Neuronal stem cell (in vitro differentiated cells): ENCODE measurements at regions not wholly inside any gene's neighbourhood (a gene's known extent, or its start where the extent isn't known, plus 50 kb on each side); places are given as distances from the start of the nearest gene placed in this dataset.

ENCODE experiments used
- DNase-seq: peaks from one replicate; pipeline ENCODE4 v3.0.0-alpha.2; 2013; ENCODE audit warnings: low spot score
- H2AFZ ChIP-seq: one replicate; pipeline ENCODE4 v1.6.1; 2013; ENCODE audit warnings: mild to moderate bottlenecking, low read length, inconsistent platforms
- H2AK5ac ChIP-seq: 2 replicates; pipeline ENCODE4 v1.6.1; 2013; ENCODE audit warnings: low read depth, mild to moderate bottlenecking, inconsistent platforms, low read length, moderate library complexity, mixed read lengths
- H2BK120ac ChIP-seq: 2 replicates; pipeline ENCODE4 v1.6.1; 2013; ENCODE audit warnings: low read depth, mild to moderate bottlenecking, inconsistent platforms, low read length, moderate library complexity, mixed read lengths
- H2BK12ac ChIP-seq: one replicate; pipeline ENCODE4 v1.6.1; 2013; ENCODE audit warnings: low read length, inconsistent platforms
- H2BK15ac ChIP-seq: 2 replicates; pipeline ENCODE4 v1.6.1; 2013; ENCODE audit warnings: mild to moderate bottlenecking, low read length, inconsistent platforms, mixed read lengths
- H2BK5ac ChIP-seq: one replicate; pipeline ENCODE4 v1.6.1; 2013; ENCODE audit warnings: inconsistent platforms, mild to moderate bottlenecking, low read length, moderate library complexity
- H3K14ac ChIP-seq: one replicate; pipeline ENCODE4 v1.6.1; 2013; ENCODE audit warnings: low read length, inconsistent platforms
- H3K18ac ChIP-seq: 2 replicates; pipeline ENCODE4 v1.6.1; 2013; ENCODE audit warnings: low read length, inconsistent platforms
- H3K23ac ChIP-seq: 2 replicates; pipeline ENCODE4 v1.6.1; 2013; ENCODE audit warnings: low read depth, mild to moderate bottlenecking, mixed read lengths, low read length, inconsistent platforms; ENCODE audit not compliant: poor library complexity
- H3K27ac ChIP-seq: replicated peaks from 3 replicates; pipeline ENCODE4 v1.5.1; 2013; ENCODE audit warnings: low read length, inconsistent platforms
- H3K27me3 ChIP-seq, 3 experiments: 2 replicates each; pipeline ENCODE4 v1.6.1; 2013; ENCODE audit warnings: low read length in 3 of 3, mild to moderate bottlenecking in 2 of 3, inconsistent platforms in 1 of 3, low read depth in 1 of 3, mixed read lengths in 1 of 3, moderate library complexity in 1 of 3; ENCODE audit not compliant: control insufficient read depth in 3 of 3, insufficient read depth in 3 of 3
- H3K36me3 ChIP-seq, 2 donors: replicated peaks in 1 of 2; 2 replicates each; pipeline ENCODE4 v1.6.1; 2013; ENCODE audit warnings: low read length in 2 of 2; ENCODE audit not compliant: control insufficient read depth in 2 of 2, insufficient read depth in 2 of 2
- H3K4ac ChIP-seq: 2 replicates; pipeline ENCODE4 v1.6.1; 2013; ENCODE audit warnings: inconsistent platforms, mild to moderate bottlenecking, low read length, moderate library complexity
- H3K4me1 ChIP-seq, 2 donors: 1 replicate in 1 of 2; 2 replicates in 1 of 2; pipeline ENCODE4 v1.6.1; 2013; ENCODE audit warnings: low read length in 2 of 2, low read depth in 1 of 2; ENCODE audit not compliant: control insufficient read depth in 2 of 2, insufficient read depth in 1 of 2
- H3K4me2 ChIP-seq: one replicate; pipeline ENCODE4 v1.6.1; 2013; ENCODE audit warnings: mild to moderate bottlenecking, low read length, inconsistent platforms; ENCODE audit not compliant: insufficient read depth, poor library complexity, severe bottlenecking
- H3K4me3 ChIP-seq, 2 donors: 2 replicates each; pipeline ENCODE4 v1.5.1; 2013; ENCODE audit warnings: low read length in 2 of 2, mild to moderate bottlenecking in 2 of 2, inconsistent platforms in 1 of 2, moderate library complexity in 1 of 2
- H3K79me1 ChIP-seq: one replicate; pipeline ENCODE4 v1.6.1; 2013; ENCODE audit warnings: low read depth, mild to moderate bottlenecking, inconsistent platforms, low read length, moderate library complexity
- H3K9ac ChIP-seq: one replicate; pipeline ENCODE4 v1.6.1; 2013; ENCODE audit warnings: mild to moderate bottlenecking, low read depth, low read length, inconsistent platforms; ENCODE audit not compliant: poor library complexity
- H3K9me3 ChIP-seq, 2 donors: replicated peaks in 1 of 2; 2 replicates each; pipeline versions ENCODE3 to v1.6.1; 2013; ENCODE audit warnings: low read length in 2 of 2, mild to moderate bottlenecking in 2 of 2, inconsistent platforms in 1 of 2, low read depth in 1 of 2, mixed read lengths in 1 of 2, moderate library complexity in 1 of 2; ENCODE audit not compliant: control insufficient read depth in 2 of 2, insufficient read depth in 1 of 2
- H4K8ac ChIP-seq: one replicate; pipeline ENCODE4 v1.6.1; 2013; ENCODE audit warnings: low read depth, mild to moderate bottlenecking, inconsistent platforms, low read length, moderate library complexity
- H4K91ac ChIP-seq: one replicate; pipeline ENCODE4 v1.6.1; 2013; ENCODE audit warnings: low read length, low read depth, mild to moderate bottlenecking, inconsistent platforms; ENCODE audit not compliant: poor library complexity
- WGBS, 2 donors: extraction: QIAGEN DNeasy Blood & Tissue Kit; methylation state at CpG; one replicate each; pipeline ENCODE4 v1.1.7; 2013; ENCODE audit warnings: missing lambda C conversion rate in 2 of 2, mixed read lengths in 1 of 2; ENCODE audit not compliant: insufficient read length in 2 of 2, insufficient replicate concordance in 1 of 2; ENCODE audit errors: extremely low coverage in 2 of 2; 5-methylcytosine and 5-hydroxymethylcytosine counted together

DNA sequence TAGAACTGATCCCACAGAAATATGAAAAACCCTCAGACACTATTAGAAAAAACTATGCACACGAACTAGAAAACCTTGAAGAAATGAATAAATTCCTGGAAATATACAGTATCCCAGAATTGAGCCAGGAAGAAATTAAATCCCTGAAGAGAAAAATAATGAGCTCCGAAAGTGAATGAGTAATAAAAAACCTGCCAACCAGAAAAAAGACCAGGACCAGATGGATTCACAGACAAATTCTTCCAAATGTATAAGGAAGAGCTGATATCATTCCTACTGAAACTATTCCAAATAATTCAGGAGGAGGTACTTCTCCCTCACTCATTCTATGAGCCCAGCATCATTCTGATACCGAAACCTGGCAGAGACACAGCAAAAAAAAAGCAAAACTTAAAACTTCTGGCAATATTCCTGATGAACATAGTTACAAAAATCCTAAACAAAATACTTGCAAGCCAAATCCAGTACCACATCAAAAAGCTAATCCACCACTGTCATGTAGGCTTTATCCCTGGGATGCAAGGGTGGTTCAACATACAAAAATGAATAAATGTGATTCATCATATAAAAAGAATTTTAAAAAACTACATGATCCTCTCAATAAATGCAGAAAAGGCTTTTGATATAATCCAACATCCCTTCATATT lies 1397.6 kb upstream of the DDX18 start:
- H3K23ac ChIP-seq: no peak overlapping the region
- no peak overlapping the region for H2BK120ac ChIP-seq
- no CpG with 5 or more reads among the region's 3 CpGs for WGBS, 2 donors
- no peak for DNase-seq
- no peak overlapping the region for H4K8ac ChIP-seq
- no peak overlapping the region for H2BK12ac ChIP-seq
- no peaks in the 10 kb centered on the region for H3K79me1 ChIP-seq
- no peaks in the 10 kb centered on the region for H3K27me3 ChIP-seq
- no peak overlapping the region for H3K18ac ChIP-seq
- no peak overlapping the region for H3K4ac ChIP-seq
- no peaks in the 10 kb centered on the region for H3K36me3 ChIP-seq
- H3K14ac ChIP-seq: no peak overlapping the region
- H3K4me3 ChIP-seq: no peak overlapping the region
- H3K9ac ChIP-seq: no peak overlapping the region
- H4K91ac ChIP-seq: no peak overlapping the region
- H2AK5ac ChIP-seq: no peak overlapping the region
- no peak overlapping the region for H3K27ac ChIP-seq
- H2BK15ac ChIP-seq: no peak overlapping the region
- no peak overlapping the region for H2BK5ac ChIP-seq
- H3K4me1 ChIP-seq: peaks cover 0 to 4% of the 10 kb centered on the region in 2 donors
- H3K9me3 ChIP-seq: no peaks in the 10 kb centered on the region
- H2AFZ ChIP-seq: no peak overlapping the region
- no peak overlapping the region for H3K4me2 ChIP-seq

DNA sequence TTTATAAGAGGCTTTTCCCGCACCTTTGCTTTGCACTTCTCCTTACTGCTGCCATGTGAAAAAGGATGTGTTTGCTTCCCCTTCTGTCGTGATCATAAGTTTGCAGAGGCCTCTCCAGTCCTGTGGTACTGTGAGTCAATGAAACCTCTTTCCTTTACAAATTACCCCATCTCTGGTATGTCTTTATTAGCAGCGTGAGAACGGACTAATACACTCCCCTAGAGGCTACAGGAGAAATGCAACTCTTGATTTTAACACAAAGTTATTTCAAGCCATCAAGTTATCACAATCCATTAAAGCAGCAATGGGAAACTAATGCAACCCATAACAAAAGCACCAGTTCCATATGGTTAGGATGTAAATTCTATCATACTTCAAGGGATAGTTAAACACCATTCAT lies 1378.8 kb upstream of the DDX18 start:
- no CpG with 5 or more reads among the region's 4 CpGs for WGBS, 2 donors
- no peak overlapping the region for H4K8ac ChIP-seq

DNA sequence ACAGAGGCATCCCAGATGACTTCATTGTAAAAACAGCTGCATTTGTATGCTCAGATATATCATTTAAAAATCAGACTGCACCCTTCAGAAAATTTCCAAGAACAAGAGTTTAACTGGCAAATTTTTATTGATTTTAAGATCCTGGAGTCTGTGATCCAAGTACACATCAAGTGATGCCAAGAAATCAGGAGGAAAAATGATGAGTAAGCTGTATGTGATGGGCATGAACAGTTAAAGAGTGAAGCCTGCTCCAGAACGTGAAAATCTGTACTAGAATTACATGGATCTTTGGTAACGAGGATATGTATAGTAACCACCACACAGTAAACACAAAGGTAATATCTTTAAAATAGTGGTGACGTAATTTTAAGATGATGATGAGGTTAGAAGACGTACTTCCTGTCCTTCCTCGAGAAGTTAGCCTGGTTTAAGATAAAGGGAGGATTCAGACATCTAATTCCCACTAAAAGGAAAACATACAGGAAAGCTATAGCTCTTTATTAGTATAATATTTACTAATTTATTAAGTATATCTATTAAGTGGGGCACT lies 1374.3 kb upstream of the DDX18 start:
- DNase-seq: no peak
- Histone ChIP-seq H2AFZ (no peak overlapping the region), H3K4me1 (no peaks in the 10 kb centered on the region), H2BK120ac (no peak overlapping the region), H3K9me3 (peaks cover 0 to 3% of the 10 kb centered on the region in 2 donors), H2AK5ac (no peak overlapping the region), H3K79me1 (no peaks in the 10 kb centered on the region), H4K8ac (no peak overlapping the region), H3K4ac (no peak overlapping the region), H3K4me3 (no peak overlapping the region), H3K9ac (no peak overlapping the region), H2BK5ac (no peak overlapping the region), H3K14ac (no peak overlapping the region), H3K27me3 (no peaks in the 10 kb centered on the region), H3K27ac (no peak overlapping the region), H2BK15ac (no peak overlapping the region), H3K4me2 (no peak overlapping the region), H3K23ac (no peak overlapping the region), H2BK12ac (no peak overlapping the region), H3K36me3 (no peaks in the 10 kb centered on the region), H4K91ac (no peak overlapping the region), H3K18ac (no peak overlapping the region)
- WGBS, 2 donors: no CpG with 5 or more reads among the region's 5 CpGs

More for the DNA sequence above, 1378.8 kb upstream of the DDX18 start:
- no peak overlapping the region for H3K4me3 ChIP-seq
- no peak overlapping the region for H3K23ac ChIP-seq
- H3K9ac ChIP-seq: no peak overlapping the region
- no peak overlapping the region for H2BK5ac ChIP-seq
- no peak overlapping the region for H3K4me2 ChIP-seq
- no peak overlapping the region for H3K18ac ChIP-seq
- H3K4me1 ChIP-seq: no peaks in the 10 kb centered on the region
- no peaks in the 10 kb centered on the region for H3K36me3 ChIP-seq
- no peak overlapping the region for H3K27ac ChIP-seq
- H3K9me3 ChIP-seq: peaks cover 0 to 2% of the 10 kb centered on the region in 2 donors
- no peak overlapping the region for H2BK12ac ChIP-seq
- H3K4ac ChIP-seq: no peak overlapping the region
- DNase-seq: no peak
- H2BK15ac ChIP-seq: no peak overlapping the region
- H2AFZ ChIP-seq: no peak overlapping the region
- H4K91ac ChIP-seq: no peak overlapping the region
- no peaks in the 10 kb centered on the region for H3K27me3 ChIP-seq
- H2BK120ac ChIP-seq: no peak overlapping the region
- no peak overlapping the region for H3K14ac ChIP-seq
- no peaks in the 10 kb centered on the region for H3K79me1 ChIP-seq
- H2AK5ac ChIP-seq: no peak overlapping the region

- Histone ChIP-seq H3K4me2 (no peak overlapping the region), H3K36me3 (no peaks in the 10 kb centered on the region), H3K23ac (no peak overlapping the region), H2BK15ac (no peak overlapping the region), H3K9ac (no peak overlapping the region), H3K18ac (no peak overlapping the region), H2BK5ac (no peak overlapping the region), H2BK12ac (no peak overlapping the region), H3K4me3 (no peak overlapping the region), H2BK120ac (no peak overlapping the region), H3K4me1 (no peaks in the 10 kb centered on the region), H3K9me3 (peaks cover 0 to 3% of the 10 kb centered on the region in 2 donors), H3K4ac (no peak overlapping the region), H2AK5ac (no peak overlapping the region), H3K14ac (no peak overlapping the region), H4K8ac (no peak overlapping the region), H3K27ac (no peak overlapping the region), H3K27me3 (no peaks in the 10 kb centered on the region), H2AFZ (no peak overlapping the region), H3K79me1 (no peaks in the 10 kb centered on the region), H4K91ac (no peak overlapping the region)
- DNase-seq: no peak
- no CpG with 5 or more reads among the region's 3 CpGs for WGBS, 2 donors
Observed at GRCh38 chr2:116442418-116442817, 1372.1 kb upstream of the DDX18 start.
